HCT116 (cell line): ENCODE measurements at regions not wholly inside any gene's neighbourhood (a gene's known extent, or its start where the extent isn't known, plus 50 kb on each side); places are given as distances from the start of the nearest gene placed in this dataset.

Source experiments
- ATAC-seq: fragments of 200-7000 bp; cut with Tn5 transposase; 2 replicates; pipeline ENCODE4 v1.9.1; 2020; ENCODE audit warnings: mild to moderate bottlenecking, moderate library complexity
- BruUV-seq: library from RNA; stranded (reverse); fragments of 400-500 nt; replicated peaks from 2 replicates; lab custom pipeline; 2021; lab: Mats Ljungman, UMichigan
- CTCF ChIA-PET: fragments of 300-600 bp; sonication (Branson Sonifier 250); formaldehyde crosslinking; loops from one replicate; lab custom pipeline; 2021; ENCODE audit warnings: antibody characterized with exemption; lab: Charles Lee
- POLR2A ChIA-PET: fragments of 300-600, 350-600 bp; sonication (Branson Sonifier 250); formaldehyde crosslinking; loops from one replicate; lab custom pipeline; 2021; ENCODE audit warnings: antibody characterized with exemption; lab: Charles Lee
- RAD21 ChIA-PET, 2 experiments: fragments of 300-600 bp; sonication (Branson Sonifier 250); formaldehyde crosslinking; loops; one replicate each; lab custom pipeline; 2023; ENCODE audit warnings: low total read pairs in 2 of 2; ENCODE audit not compliant: uncharacterized antibody in 2 of 2, unreplicated experiment in 2 of 2, low non-redundant PET in 1 of 2; lab: Charles Lee
- DNase-seq: peaks from one replicate; pipeline ENCODE4 v3.0.0-alpha.2; 2010; ENCODE audit warnings: low read depth, low spot score
- H2AFZ ChIP-seq: fragments of 200-600 bp; shearing (Covaris generic), sonication (generic); 2 replicates; pipeline ENCODE4 v1.6.1; 2017; ENCODE audit warnings: low read depth, mixed run types, mixed read lengths, antibody characterized with exemption, low read length; ENCODE audit not compliant: poor library complexity, severe bottlenecking
- H3K27ac ChIP-seq: 2 replicates; pipeline ENCODE4 v1.5.1; 2012; ENCODE audit warnings: low read depth, low read length
- H3K27me3 ChIP-seq: fragments of 200-600 bp; sonication (generic); 2 replicates; pipeline ENCODE4 v1.6.1; 2016; ENCODE audit warnings: mixed run types, low read length, mixed read lengths; ENCODE audit not compliant: insufficient read depth
- H3K36me3 ChIP-seq, 2 experiments: fragments of 200-500 bp in 1 of 2; fragments of 200-600 bp in 1 of 2; sonication (Bioruptor generic) in 1 of 2; sonication (generic) in 1 of 2; 2 replicates each; pipeline versions ENCODE4 v1.5.1 to v1.6.1; 2014 to 2016; ENCODE audit warnings: low read length in 2 of 2, inconsistent platforms in 1 of 2, mixed read lengths in 1 of 2, mixed run types in 1 of 2; ENCODE audit not compliant: insufficient read depth in 2 of 2, control insufficient read depth in 1 of 2
- H3K4me1 ChIP-seq, 2 experiments: fragments of 200-600 bp in 1 of 2; sonication (generic) in 1 of 2; 2 replicates each; pipeline versions ENCODE4 v1.5.1 to v1.6.1; 2012 to 2017; ENCODE audit warnings: low read length in 2 of 2, inconsistent platforms in 1 of 2, mild to moderate bottlenecking in 1 of 2, mixed read lengths in 1 of 2, mixed run types in 1 of 2, moderate library complexity in 1 of 2; ENCODE audit not compliant: insufficient read depth in 2 of 2, control insufficient read depth in 1 of 2
- H3K4me2 ChIP-seq: fragments of 200-600 bp; sonication (generic); 2 replicates; pipeline ENCODE4 v1.6.1; 2017; ENCODE audit warnings: mixed run types, low read length, mixed read lengths
- H3K4me3 ChIP-seq, 2 experiments: fragments of 200-600 bp in 1 of 2; sonication (generic) in 1 of 2; replicated peaks in 1 of 2; 2 replicates each; pipeline ENCODE4 v1.5.1; 2011 to 2016; ENCODE audit warnings: low read length in 2 of 2, control low read depth in 1 of 2, low read depth in 1 of 2, mild to moderate bottlenecking in 1 of 2, mixed read lengths in 1 of 2, mixed run types in 1 of 2
- H3K79me2 ChIP-seq: fragments of 200-600 bp; sonication (generic); 2 replicates; pipeline ENCODE4 v1.6.1; 2017; ENCODE audit warnings: mild to moderate bottlenecking, mixed run types, low read length, moderate library complexity, mixed read lengths; ENCODE audit not compliant: insufficient read depth
- H3K9ac ChIP-seq: fragments of 200-600 bp; sonication (generic); 2 replicates; pipeline ENCODE4 v1.6.1; 2016; ENCODE audit warnings: low read length, mixed read lengths
- H3K9me2 ChIP-seq: fragments of 200-600 bp; sonication (generic), shearing (Covaris generic); 2 replicates; pipeline ENCODE4 v1.6.1; 2017; ENCODE audit warnings: mixed run types, mild to moderate bottlenecking, moderate library complexity; ENCODE audit not compliant: insufficient read depth
- H3K9me3 ChIP-seq, 2 experiments: fragments of 200-500 bp in 1 of 2; fragments of 200-600 bp in 1 of 2; sonication (Bioruptor generic) in 1 of 2; sonication (generic) in 1 of 2; 2 replicates each; pipeline ENCODE4 v1.6.1; 2014 to 2017; ENCODE audit warnings: low read length in 2 of 2, mixed read lengths in 2 of 2, inconsistent platforms in 1 of 2, low read depth in 1 of 2, mild to moderate bottlenecking in 1 of 2, mixed run types in 1 of 2, moderate library complexity in 1 of 2; ENCODE audit not compliant: control insufficient read depth in 1 of 2, insufficient read depth in 1 of 2
- H4K20me1 ChIP-seq: fragments of 200-600 bp; sonication (generic), shearing (Covaris generic); 2 replicates; pipeline ENCODE4 v1.6.1; 2017; ENCODE audit warnings: mixed run types, mild to moderate bottlenecking, moderate library complexity; ENCODE audit not compliant: insufficient read depth
- CBX3 ChIP-seq: IDR thresholded peaks from 2 replicates; pipeline ENCODE4 v1.6.1; 2012; ENCODE audit warnings: low read depth
- CEBPB ChIP-seq: IDR thresholded peaks from 2 replicates; pipeline ENCODE4 v1.6.1; 2012; ENCODE audit warnings: low read depth
- CTCF ChIP-seq, 3 experiments: fragments of 200-600 bp in 1 of 3; sonication (generic) in 1 of 3; IDR thresholded peaks in 2 of 3; conservative IDR thresholded peaks in 1 of 3; 2 replicates each; pipeline ENCODE4 v1.5.1; 2012 to 2017; ENCODE audit warnings: low read depth in 2 of 3, low read length in 2 of 3, antibody characterized with exemption in 1 of 3, borderline replicate concordance in 1 of 3, control low read depth in 1 of 3, mild to moderate bottlenecking in 1 of 3, mixed read lengths in 1 of 3, mixed run types in 1 of 3, moderate library complexity in 1 of 3; ENCODE audit not compliant: insufficient read depth in 1 of 3
- EGR1 ChIP-seq: IDR thresholded peaks from 2 replicates; pipeline ENCODE4 v1.6.1; 2012; ENCODE audit warnings: low read depth
- ELF1 ChIP-seq: IDR thresholded peaks from 2 replicates; pipeline ENCODE4 v1.6.1; 2012; ENCODE audit warnings: low read depth, borderline replicate concordance
- EZH2 ChIP-seq: fragments of 200-600 bp; sonication (generic); IDR thresholded peaks from 2 replicates; pipeline ENCODE4 v1.6.1; 2017; ENCODE audit warnings: antibody characterized with exemption, mixed run types
- EZH2phosphoT487 ChIP-seq: fragments of 200-600 bp; IDR thresholded peaks from 2 replicates; pipeline ENCODE4 v1.6.1; 2018; ENCODE audit warnings: antibody characterized with exemption, borderline replicate concordance
- FOSL1 ChIP-seq: IDR thresholded peaks from 2 replicates; pipeline ENCODE4 v1.6.1; 2012; ENCODE audit warnings: low read depth
- JUND ChIP-seq: IDR thresholded peaks from 2 replicates; pipeline ENCODE4 v1.6.1; 2012
- POLR2AphosphoS5 ChIP-seq: IDR thresholded peaks from 2 replicates; pipeline ENCODE4 v1.6.1; 2011; ENCODE audit warnings: mild to moderate bottlenecking, low read depth, low read length, moderate library complexity
- RAD21 ChIP-seq: IDR thresholded peaks from 2 replicates; pipeline ENCODE4 v1.6.1; 2012; ENCODE audit warnings: low read depth, mild to moderate bottlenecking
- SIN3A ChIP-seq: IDR thresholded peaks from 2 replicates; pipeline ENCODE4 v1.6.1; 2012; ENCODE audit warnings: low read depth
- SP1 ChIP-seq: IDR thresholded peaks from 2 replicates; pipeline ENCODE4 v1.6.1; 2012; ENCODE audit warnings: low read depth
- SRF ChIP-seq: IDR thresholded peaks from 2 replicates; pipeline ENCODE4 v1.6.1; 2012; ENCODE audit warnings: low read depth
- YY1 ChIP-seq: IDR thresholded peaks from 2 replicates; pipeline ENCODE4 v1.6.1; 2011; ENCODE audit warnings: low read length, low read depth, moderate library complexity, mild to moderate bottlenecking; ENCODE audit not compliant: insufficient replicate concordance; ENCODE audit errors: extremely low read depth
- intact Hi-C: fragments of 100-400 bp; cut with micrococcal nuclease; formaldehyde crosslinking; loops from 2 replicates; pipeline ENCODE4 v1.10.0; 2022
- TF ChIP-seq, protein P1 (sequence below): IDR thresholded peaks from 2 replicates; pipeline ENCODE4 v1.6.1; 2012; ENCODE audit warnings: low read depth
- TF ChIP-seq, protein P2 (sequence below): IDR thresholded peaks from 2 replicates; pipeline ENCODE4 v1.6.1; 2012

DNA sequence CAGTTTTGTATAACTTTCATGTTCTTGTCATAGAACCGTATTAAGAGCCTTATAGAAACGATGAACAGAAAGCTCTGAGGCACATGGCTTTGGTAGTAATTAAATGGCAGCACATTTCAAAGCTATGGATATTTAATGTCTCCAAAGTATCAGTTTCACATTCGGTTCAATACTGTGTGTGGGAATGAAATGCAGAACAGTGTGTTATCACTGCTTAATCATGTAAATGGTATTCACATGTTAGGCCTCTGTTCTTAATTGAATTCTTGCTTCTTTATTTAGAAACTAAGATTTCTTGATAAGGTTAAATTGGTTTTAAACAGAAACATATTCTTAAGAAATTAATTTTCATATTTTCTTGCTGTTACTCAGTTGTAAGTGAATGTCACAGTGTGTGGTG is 701.0 kb upstream of the PITX2 start:
- no peaks in the 10 kb centered on the region for H3K9me2 ChIP-seq
- H3K79me2 ChIP-seq = no peaks in the 10 kb centered on the region
- DNase-seq (no peak), ATAC-seq (no peak)
- ChIA-PET POLR2A (no interaction called here), RAD21 (no interaction called here), CTCF (no interaction called here)
- H2AFZ ChIP-seq = no peak overlapping the region
- H3K4me1 ChIP-seq = peaks cover 0 to 10% of the 10 kb centered on the region in 2 experiments; a peak in 1 of 4 replicates
- no peaks in the 10 kb centered on the region for H4K20me1 ChIP-seq
- no peaks in the 10 kb centered on the region for H3K27me3 ChIP-seq
- intact Hi-C loops = no loop called here
- peak overlapping the region; percentile 3; the same call in 1 of the 2 replicates for H3K4me2 ChIP-seq
- no peak overlapping the region for H3K4me3 ChIP-seq
- H3K9ac ChIP-seq = no peak overlapping the region
- no peaks in the 10 kb centered on the region for H3K36me3 ChIP-seq
- TF ChIP-seq, protein P1, sequence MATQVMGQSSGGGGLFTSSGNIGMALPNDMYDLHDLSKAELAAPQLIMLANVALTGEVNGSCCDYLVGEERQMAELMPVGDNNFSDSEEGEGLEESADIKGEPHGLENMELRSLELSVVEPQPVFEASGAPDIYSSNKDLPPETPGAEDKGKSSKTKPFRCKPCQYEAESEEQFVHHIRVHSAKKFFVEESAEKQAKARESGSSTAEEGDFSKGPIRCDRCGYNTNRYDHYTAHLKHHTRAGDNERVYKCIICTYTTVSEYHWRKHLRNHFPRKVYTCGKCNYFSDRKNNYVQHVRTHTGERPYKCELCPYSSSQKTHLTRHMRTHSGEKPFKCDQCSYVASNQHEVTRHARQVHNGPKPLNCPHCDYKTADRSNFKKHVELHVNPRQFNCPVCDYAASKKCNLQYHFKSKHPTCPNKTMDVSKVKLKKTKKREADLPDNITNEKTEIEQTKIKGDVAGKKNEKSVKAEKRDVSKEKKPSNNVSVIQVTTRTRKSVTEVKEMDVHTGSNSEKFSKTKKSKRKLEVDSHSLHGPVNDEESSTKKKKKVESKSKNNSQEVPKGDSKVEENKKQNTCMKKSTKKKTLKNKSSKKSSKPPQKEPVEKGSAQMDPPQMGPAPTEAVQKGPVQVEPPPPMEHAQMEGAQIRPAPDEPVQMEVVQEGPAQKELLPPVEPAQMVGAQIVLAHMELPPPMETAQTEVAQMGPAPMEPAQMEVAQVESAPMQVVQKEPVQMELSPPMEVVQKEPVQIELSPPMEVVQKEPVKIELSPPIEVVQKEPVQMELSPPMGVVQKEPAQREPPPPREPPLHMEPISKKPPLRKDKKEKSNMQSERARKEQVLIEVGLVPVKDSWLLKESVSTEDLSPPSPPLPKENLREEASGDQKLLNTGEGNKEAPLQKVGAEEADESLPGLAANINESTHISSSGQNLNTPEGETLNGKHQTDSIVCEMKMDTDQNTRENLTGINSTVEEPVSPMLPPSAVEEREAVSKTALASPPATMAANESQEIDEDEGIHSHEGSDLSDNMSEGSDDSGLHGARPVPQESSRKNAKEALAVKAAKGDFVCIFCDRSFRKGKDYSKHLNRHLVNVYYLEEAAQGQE = no peak
- TF ChIP-seq EZH2 (no peak), JUND (no peak), YY1 (no peak), CEBPB (no peak), CTCF (IDR thresholded peaks at IDR 0.05 in 2 of 3, conservative IDR thresholded peaks at IDR 0.05 in 1 of 3; ENCODE audit: borderline replicate concordance in 1 of 3, insufficient read depth in 1 of 3, low read depth in 2 of 3, low read length in 2 of 3) (no peak), SRF (no peak), FOSL1 (no peak), POLR2AphosphoS5 (no peak), EGR1 (no peak), ELF1 (no peak), EZH2phosphoT487 (no peak), SIN3A (no peak), SP1 (no peak), RAD21 (no peak), CBX3 (no peak)
- TF ChIP-seq, protein P2, sequence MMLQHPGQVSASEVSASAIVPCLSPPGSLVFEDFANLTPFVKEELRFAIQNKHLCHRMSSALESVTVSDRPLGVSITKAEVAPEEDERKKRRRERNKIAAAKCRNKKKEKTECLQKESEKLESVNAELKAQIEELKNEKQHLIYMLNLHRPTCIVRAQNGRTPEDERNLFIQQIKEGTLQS = no peak
- no peaks in the 10 kb centered on the region for H3K9me3 ChIP-seq
- no TSS peak for BruUV-seq
- H3K27ac ChIP-seq = no peak overlapping the region
